ENCODE measurements at regions not wholly inside any gene's neighbourhood (a gene's known extent, or its start where the extent isn't known, plus 50 kb on each side); places are given as distances from the start of the nearest gene placed in this dataset.

- DNase-seq, result no peak
- intact Hi-C loops (cut with DNase I), result no loop called here
Observed at GRCh38 chr13:97057176-97057575, 62.9 kb upstream of the OXGR1 start.

- no peak for DNase-seq
- intact Hi-C loops (cut with DNase I), result no loop called here
Observed at GRCh38 chr13:97058391-97058790, 64.1 kb upstream of the OXGR1 start.

GRCh38 chr13:97058926-97059325, 64.7 kb upstream of the OXGR1 start:
- intact Hi-C loops (cut with DNase I), result no loop called here
- no peak for DNase-seq

- intact Hi-C loops (cut with DNase I), result no loop called here
- DNase-seq, result no peak
Observed at GRCh38 chr13:97067017-97067895, 73.0 kb upstream of the OXGR1 start.

GRCh38 chr13:97068151-97068550, 73.9 kb upstream of the OXGR1 start:
- intact Hi-C loops (cut with DNase I), result no loop called here

GRCh38 chr13:97069050-97069815, 75.0 kb upstream of the OXGR1 start:
- intact Hi-C loops (cut with DNase I), result no loop called here
- DNase-seq, result no peak

More at GRCh38 chr13:97068151-97068550, 73.9 kb upstream of the OXGR1 start:
- no peak for DNase-seq

GRCh38 chr13:97072297-97072696, 78.0 kb upstream of the OXGR1 start:
- intact Hi-C loops (cut with DNase I), result no loop called here

GRCh38 chr13:97074618-97075017, 80.3 kb upstream of the OXGR1 start:
- no peak for DNase-seq
- intact Hi-C loops (cut with DNase I), result no loop called here

More at GRCh38 chr13:97072297-97072696, 78.0 kb upstream of the OXGR1 start:
- DNase-seq, result no peak

- intact Hi-C loops (cut with DNase I), result no loop called here
- DNase-seq, result peak in 10 of 42 donors; percentile 2 to 42 (median 11)
Observed at GRCh38 chr13:97076898-97077297, 82.6 kb upstream of the OXGR1 start.

- DNase-seq, result no peak
- intact Hi-C loops (cut with DNase I), result no loop called here
Observed at GRCh38 chr13:97077341-97077740, 83.1 kb upstream of the OXGR1 start.

- no peak for DNase-seq
- intact Hi-C loops (cut with DNase I), result no loop called here
Observed at GRCh38 chr13:97079726-97080125, 85.5 kb upstream of the OXGR1 start.

- DNase-seq, result peak in 1 of 42 donors; percentile 9
- intact Hi-C loops (cut with DNase I), result no loop called here
Observed at GRCh38 chr13:97082461-97083207, 88.4 kb upstream of the OXGR1 start.

- intact Hi-C loops (cut with DNase I), result no loop called here
Observed at GRCh38 chr13:97091196-97091595, 96.9 kb upstream of the OXGR1 start.

GRCh38 chr13:97100821-97101220, 106.5 kb upstream of the OXGR1 start:
- DNase-seq, result no peak
- intact Hi-C loops (cut with DNase I), result no loop called here

More at GRCh38 chr13:97091196-97091595, 96.9 kb upstream of the OXGR1 start:
- DNase-seq, result no peak

- intact Hi-C loops (cut with DNase I), result no loop called here
- no peak for DNase-seq
Observed at GRCh38 chr13:97101912-97102708, 107.8 kb upstream of the OXGR1 start.

GRCh38 chr13:97106323-97106722, 112.0 kb upstream of the OXGR1 start:
- intact Hi-C loops (cut with DNase I), result no loop called here
- no peak for DNase-seq

- intact Hi-C loops (cut with DNase I), result no loop called here
- DNase-seq, result no peak
Observed at GRCh38 chr13:97107815-97108529, 113.7 kb upstream of the OXGR1 start.

GRCh38 chr13:97108530-97108900, 113.6 kb upstream of the MBNL2 start:
- intact Hi-C loops (cut with DNase I), result no loop called here
- no peak for DNase-seq

Measured in head of caudate nucleus (tissue), 42 donors.